ENCODE measurements at regions not wholly inside any gene's neighbourhood (a gene's known extent, or its start where the extent isn't known, plus 50 kb on each side); places are given as distances from the start of the nearest gene placed in this dataset.

DNA sequence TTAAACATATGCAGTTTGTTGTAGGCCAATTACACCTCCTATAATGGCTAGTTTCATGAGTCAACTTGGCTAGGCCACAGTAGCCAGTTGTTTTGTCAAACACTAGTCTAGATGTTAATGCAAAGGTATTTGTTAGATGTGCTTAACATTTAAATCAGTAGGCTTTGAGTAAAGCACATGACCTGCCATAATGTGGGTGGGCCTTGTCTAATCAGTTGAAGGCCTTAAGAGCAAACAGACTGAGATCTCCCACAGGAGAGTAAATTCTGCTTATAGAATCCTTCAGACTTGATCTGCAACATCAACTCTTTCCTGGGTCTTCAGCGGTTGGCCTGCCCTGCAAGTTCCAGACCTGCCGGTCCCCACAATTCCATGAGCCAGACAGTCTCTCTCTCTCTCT, 1345.9 kb downstream of the BRD1 start:
- H3K4me3 ChIP-seq (ENCODE audit: low read depth, low read length): no peak overlapping the region
- no peak for DNase-seq (ENCODE audit: low read depth)
- TF ChIP-seq, protein P1, sequence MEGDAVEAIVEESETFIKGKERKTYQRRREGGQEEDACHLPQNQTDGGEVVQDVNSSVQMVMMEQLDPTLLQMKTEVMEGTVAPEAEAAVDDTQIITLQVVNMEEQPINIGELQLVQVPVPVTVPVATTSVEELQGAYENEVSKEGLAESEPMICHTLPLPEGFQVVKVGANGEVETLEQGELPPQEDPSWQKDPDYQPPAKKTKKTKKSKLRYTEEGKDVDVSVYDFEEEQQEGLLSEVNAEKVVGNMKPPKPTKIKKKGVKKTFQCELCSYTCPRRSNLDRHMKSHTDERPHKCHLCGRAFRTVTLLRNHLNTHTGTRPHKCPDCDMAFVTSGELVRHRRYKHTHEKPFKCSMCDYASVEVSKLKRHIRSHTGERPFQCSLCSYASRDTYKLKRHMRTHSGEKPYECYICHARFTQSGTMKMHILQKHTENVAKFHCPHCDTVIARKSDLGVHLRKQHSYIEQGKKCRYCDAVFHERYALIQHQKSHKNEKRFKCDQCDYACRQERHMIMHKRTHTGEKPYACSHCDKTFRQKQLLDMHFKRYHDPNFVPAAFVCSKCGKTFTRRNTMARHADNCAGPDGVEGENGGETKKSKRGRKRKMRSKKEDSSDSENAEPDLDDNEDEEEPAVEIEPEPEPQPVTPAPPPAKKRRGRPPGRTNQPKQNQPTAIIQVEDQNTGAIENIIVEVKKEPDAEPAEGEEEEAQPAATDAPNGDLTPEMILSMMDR (conservative IDR thresholded peaks at IDR 0.05; ENCODE audit: low read depth, low read length): no peak

GRCh38 chr22:48478529-48479265, 1349.0 kb downstream of the BRD1 start:
- no peak overlapping the region for H3K4me3 ChIP-seq (ENCODE audit: low read depth, low read length)
- TF ChIP-seq, protein P1 (conservative IDR thresholded peaks at IDR 0.05; ENCODE audit: low read depth, low read length): no peak
- no peak for DNase-seq (ENCODE audit: low read depth)

- TF ChIP-seq, protein P1 (conservative IDR thresholded peaks at IDR 0.05; ENCODE audit: low read depth, low read length): no peak
- no peak overlapping the region for H3K4me3 ChIP-seq (ENCODE audit: low read depth, low read length)
- no peak for DNase-seq (ENCODE audit: low read depth)
These were observed 1349.5 kb downstream of the BRD1 start for GRCh38 chr22:48478124-48478523.

- no peak overlapping the region for H3K4me3 ChIP-seq (ENCODE audit: low read depth, low read length)
- DNase-seq (ENCODE audit: low read depth): no peak
- TF ChIP-seq, protein P1 (conservative IDR thresholded peaks at IDR 0.05; ENCODE audit: low read depth, low read length): no peak
These were observed 1350.5 kb downstream of the BRD1 start for GRCh38 chr22:48477031-48477721.

GRCh38 chr22:48476577-48476976, 1351.1 kb downstream of the BRD1 start:
- TF ChIP-seq, protein P1 (conservative IDR thresholded peaks at IDR 0.05; ENCODE audit: low read depth, low read length): no peak
- DNase-seq (ENCODE audit: low read depth): no peak

DNA sequence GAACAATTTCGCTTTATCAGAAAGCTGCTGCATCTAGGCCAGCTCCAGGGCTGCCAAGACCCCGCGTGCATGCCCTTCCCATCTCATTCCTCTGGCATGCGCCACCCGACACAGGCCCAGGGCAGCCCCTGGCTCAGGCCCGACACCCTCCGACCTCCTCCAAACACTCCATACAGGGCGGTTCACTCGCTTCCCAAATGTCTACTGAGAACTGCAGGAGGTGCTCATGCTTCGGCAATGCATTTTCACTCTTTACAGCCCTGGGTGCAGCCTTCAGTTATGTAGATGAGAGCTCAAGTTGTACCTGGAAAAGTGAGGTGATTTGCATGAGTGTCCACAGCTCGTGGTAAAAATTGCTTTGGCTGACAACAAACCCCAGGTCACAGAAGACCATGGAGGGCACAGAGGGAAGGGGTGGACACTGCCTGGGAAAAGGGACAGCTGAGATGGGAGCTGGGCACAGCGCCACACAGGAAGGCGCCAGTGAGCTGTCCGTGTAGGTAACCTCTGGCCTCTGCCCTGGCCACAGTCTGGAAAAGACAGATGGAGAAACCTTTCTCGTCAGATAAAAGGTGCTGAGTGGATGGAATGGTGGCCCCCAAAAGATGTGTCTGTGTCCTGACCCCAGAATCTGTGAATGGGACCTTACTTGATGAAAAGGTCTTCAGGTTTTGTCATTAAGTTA, 1351.9 kb downstream of the BRD1 start:
- H3K4me3 ChIP-seq (ENCODE audit: low read depth, low read length): no peak overlapping the region
- no peak for DNase-seq (ENCODE audit: low read depth)
- TF ChIP-seq, protein P1 (conservative IDR thresholded peaks at IDR 0.05; ENCODE audit: low read depth, low read length): no peak

More at GRCh38 chr22:48476577-48476976, 1351.1 kb downstream of the BRD1 start:
- no peak overlapping the region for H3K4me3 ChIP-seq (ENCODE audit: low read depth, low read length)
